HepG2 (cell line): ENCODE measurements at regions not wholly inside any gene's neighbourhood (a gene's known extent, or its start where the extent isn't known, plus 50 kb on each side); places are given as distances from the start of the nearest gene placed in this dataset.

Experiments
- ADNP ChIP-seq: sonication (generic); formaldehyde crosslinking; IDR thresholded peaks from 2 replicates; pipeline ENCODE4 v1.4.0; 2020; ENCODE audit warnings: missing genetic modification reagents
- ATAD3A ChIP-seq: sonication (generic); formaldehyde crosslinking; IDR thresholded peaks from 2 replicates; pipeline ENCODE4 v1.4.0; 2020; ENCODE audit warnings: missing genetic modification reagents
- BRCA1 ChIP-seq: sonication (generic); formaldehyde crosslinking; IDR thresholded peaks from 2 replicates; pipeline ENCODE4 v1.4.0; 2020; ENCODE audit warnings: missing genetic modification reagents
- FOXA3 ChIP-seq: IDR thresholded peaks from 2 replicates; pipeline ENCODE4 v1.6.1; 2016; ENCODE audit warnings: missing genetic modification reagents, missing compliant biosample characterization
- FOXJ3 ChIP-seq: sonication (generic); formaldehyde crosslinking; IDR thresholded peaks from 2 replicates; pipeline ENCODE4 v1.4.0; 2020; ENCODE audit warnings: missing genetic modification reagents, mild to moderate bottlenecking, borderline replicate concordance
- JUNB ChIP-seq: sonication (generic); formaldehyde crosslinking; IDR thresholded peaks from 2 replicates; pipeline ENCODE4 v1.8.0; 2022; ENCODE audit warnings: missing genetic modification reagents, mild to moderate bottlenecking, borderline replicate concordance
- KDM1A ChIP-seq: IDR thresholded peaks from 2 replicates; pipeline ENCODE4 v1.6.1; 2016; ENCODE audit warnings: missing compliant biosample characterization
- MEIS2 ChIP-seq: sonication (generic); formaldehyde crosslinking; IDR thresholded peaks from 2 replicates; pipeline ENCODE4 v1.9.0; 2021; ENCODE audit warnings: mild to moderate bottlenecking, missing genetic modification reagents
- SSRP1 ChIP-seq: IDR thresholded peaks from 2 replicates; pipeline ENCODE4 v1.6.1; 2016; ENCODE audit warnings: control low read depth
- THAP11 ChIP-seq: IDR thresholded peaks from 2 replicates; pipeline ENCODE4 v1.6.1; 2016; ENCODE audit warnings: missing biosample characterization, missing genetic modification reagents
- U2AF2 ChIP-seq: fragments of 200-400 bp; formaldehyde crosslinking; IDR thresholded peaks from 2 replicates; pipeline ENCODE4 v1.6.1; 2017; ENCODE audit warnings: low read depth, mild to moderate bottlenecking, low read length
- ZBTB1 ChIP-seq: sonication (generic); formaldehyde crosslinking; IDR thresholded peaks from 2 replicates; pipeline ENCODE4 v1.4.0; 2020; ENCODE audit warnings: missing genetic modification reagents, borderline replicate concordance
- ZFP41 ChIP-seq: sonication (generic); formaldehyde crosslinking; IDR thresholded peaks from 2 replicates; pipeline ENCODE4 v1.4.0; 2020; ENCODE audit warnings: mild to moderate bottlenecking, missing genetic modification reagents, borderline replicate concordance
- ZFYVE20 ChIP-seq: sonication (generic); formaldehyde crosslinking; IDR thresholded peaks from 2 replicates; pipeline ENCODE4 v1.8.0; 2023; ENCODE audit warnings: low read depth, mild to moderate bottlenecking, moderate library complexity, missing genetic modification reagents, borderline replicate concordance
- ZNF33A ChIP-seq: sonication (generic); formaldehyde crosslinking; IDR thresholded peaks from 2 replicates; pipeline ENCODE4 v1.5.1; 2020; ENCODE audit warnings: missing genetic modification reagents, mild to moderate bottlenecking, moderate library complexity, borderline replicate concordance
- ZNF746 ChIP-seq: sonication (generic); formaldehyde crosslinking; IDR thresholded peaks from 2 replicates; pipeline ENCODE4 v1.8.0; 2022; ENCODE audit warnings: mild to moderate bottlenecking, missing genetic modification reagents
- TF ChIP-seq, protein P1 (sequence below): sonication (generic); formaldehyde crosslinking; conservative IDR thresholded peaks from 2 replicates; pipeline ENCODE4 v1.8.1; 2023; ENCODE audit warnings: missing genetic modification reagents
- TF ChIP-seq, protein P2 (sequence below): sonication (generic); formaldehyde crosslinking; IDR thresholded peaks from 2 replicates; pipeline ENCODE4 v1.4.0; 2020; ENCODE audit warnings: missing genetic modification reagents, borderline replicate concordance
- TF ChIP-seq, protein P3 (sequence below): sonication (generic); formaldehyde crosslinking; IDR thresholded peaks from 2 replicates; pipeline ENCODE4 v1.4.0; 2020; ENCODE audit warnings: missing genetic modification reagents, borderline replicate concordance
- TF ChIP-seq, protein P4 (sequence below): sonication (generic); formaldehyde crosslinking; IDR thresholded peaks from 2 replicates; pipeline ENCODE4 v1.9.0; 2022; ENCODE audit warnings: low read depth, missing genetic modification reagents

DNA sequence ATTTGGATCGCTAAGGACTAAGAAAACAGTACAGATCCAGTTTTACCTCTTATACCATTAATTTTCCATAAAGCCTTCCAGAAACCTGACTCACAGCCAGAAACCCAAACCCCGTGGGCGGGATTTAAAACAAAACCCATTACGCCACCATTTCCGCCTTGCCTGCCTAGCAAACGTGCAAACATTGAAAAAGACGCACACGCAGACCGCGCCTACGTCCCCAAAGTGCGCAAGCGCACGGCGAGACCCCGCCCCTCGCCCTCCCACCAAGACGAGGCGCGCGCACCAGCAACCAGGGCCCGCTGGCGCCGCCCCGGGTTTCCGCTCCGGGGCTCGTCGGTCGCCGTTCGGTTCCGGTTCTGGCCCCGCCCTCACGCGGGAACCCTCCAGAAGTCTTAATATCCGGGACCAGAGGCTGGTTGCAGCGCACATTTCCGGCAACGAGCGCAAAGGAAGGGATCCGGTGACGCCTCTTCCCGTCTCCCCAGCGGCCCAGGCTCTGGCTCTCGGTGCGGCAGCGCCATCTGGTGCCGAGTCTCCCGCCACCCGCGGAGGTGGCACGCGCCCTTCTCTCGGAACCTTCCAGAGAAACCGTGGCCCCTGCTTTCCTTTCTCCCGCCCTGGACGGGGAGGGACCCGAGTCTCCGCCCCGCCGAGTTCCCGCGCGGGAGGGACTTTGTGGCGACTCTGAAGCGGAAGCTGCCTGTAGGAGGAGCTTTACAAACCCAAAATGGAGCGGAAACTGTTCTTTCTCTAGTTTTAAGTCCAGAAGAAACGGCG lies 256.9 kb upstream of the STARD13 start (continued):
- TF ChIP-seq, protein P1, sequence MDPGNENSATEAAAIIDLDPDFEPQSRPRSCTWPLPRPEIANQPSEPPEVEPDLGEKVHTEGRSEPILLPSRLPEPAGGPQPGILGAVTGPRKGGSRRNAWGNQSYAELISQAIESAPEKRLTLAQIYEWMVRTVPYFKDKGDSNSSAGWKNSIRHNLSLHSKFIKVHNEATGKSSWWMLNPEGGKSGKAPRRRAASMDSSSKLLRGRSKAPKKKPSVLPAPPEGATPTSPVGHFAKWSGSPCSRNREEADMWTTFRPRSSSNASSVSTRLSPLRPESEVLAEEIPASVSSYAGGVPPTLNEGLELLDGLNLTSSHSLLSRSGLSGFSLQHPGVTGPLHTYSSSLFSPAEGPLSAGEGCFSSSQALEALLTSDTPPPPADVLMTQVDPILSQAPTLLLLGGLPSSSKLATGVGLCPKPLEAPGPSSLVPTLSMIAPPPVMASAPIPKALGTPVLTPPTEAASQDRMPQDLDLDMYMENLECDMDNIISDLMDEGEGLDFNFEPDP (CRISPR knock-in tag): 0 out of 2 replicates have a peak, but pooled peaks have one; percentile 34
- TF ChIP-seq MEIS2 (CRISPR knock-in tag) (peak; percentile 92; the same call in 1 of the 2 replicates), SSRP1 (no peak), JUNB (CRISPR knock-in tag) (peak; percentile 61; the same call in 1 of the 2 replicates), FOXA3 (peak; percentile 83), ZFYVE20 (CRISPR knock-in tag) (peak; percentile 85; the same call in 1 of the 2 replicates), FOXJ3 (CRISPR knock-in tag) (peak; percentile 92), THAP11 (CRISPR knock-in tag) (peak; percentile 91), ATAD3A (CRISPR knock-in tag) (peak; percentile 84; the same call in 1 of the 2 replicates), ADNP (CRISPR knock-in tag) (no peak), U2AF2 (no peak), ZBTB1 (CRISPR knock-in tag) (no peak), ZNF746 (peak; percentile 95), ZFP41 (CRISPR knock-in tag) (peak; percentile 96; the same call in 1 of the 2 replicates), BRCA1 (CRISPR knock-in tag) (peak; percentile 96), KDM1A (CRISPR knock-in tag) (no peak), ZNF33A (CRISPR knock-in tag) (0 out of 2 replicates have a peak, but pooled peaks have one; percentile 79)
- TF ChIP-seq, protein P2, sequence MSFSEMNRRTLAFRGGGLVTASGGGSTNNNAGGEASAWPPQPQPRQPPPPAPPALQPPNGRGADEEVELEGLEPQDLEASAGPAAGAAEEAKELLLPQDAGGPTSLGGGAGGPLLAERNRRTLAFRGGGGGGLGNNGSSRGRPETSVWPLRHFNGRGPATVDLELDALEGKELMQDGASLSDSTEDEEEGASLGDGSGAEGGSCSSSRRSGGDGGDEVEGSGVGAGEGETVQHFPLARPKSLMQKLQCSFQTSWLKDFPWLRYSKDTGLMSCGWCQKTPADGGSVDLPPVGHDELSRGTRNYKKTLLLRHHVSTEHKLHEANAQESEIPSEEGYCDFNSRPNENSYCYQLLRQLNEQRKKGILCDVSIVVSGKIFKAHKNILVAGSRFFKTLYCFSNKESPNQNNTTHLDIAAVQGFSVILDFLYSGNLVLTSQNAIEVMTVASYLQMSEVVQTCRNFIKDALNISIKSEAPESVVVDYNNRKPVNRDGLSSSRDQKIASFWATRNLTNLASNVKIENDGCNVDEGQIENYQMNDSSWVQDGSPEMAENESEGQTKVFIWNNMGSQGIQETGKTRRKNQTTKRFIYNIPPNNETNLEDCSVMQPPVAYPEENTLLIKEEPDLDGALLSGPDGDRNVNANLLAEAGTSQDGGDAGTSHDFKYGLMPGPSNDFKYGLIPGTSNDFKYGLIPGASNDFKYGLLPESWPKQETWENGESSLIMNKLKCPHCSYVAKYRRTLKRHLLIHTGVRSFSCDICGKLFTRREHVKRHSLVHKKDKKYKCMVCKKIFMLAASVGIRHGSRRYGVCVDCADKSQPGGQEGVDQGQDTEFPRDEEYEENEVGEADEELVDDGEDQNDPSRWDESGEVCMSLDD: no peak
- TF ChIP-seq, protein P3, sequence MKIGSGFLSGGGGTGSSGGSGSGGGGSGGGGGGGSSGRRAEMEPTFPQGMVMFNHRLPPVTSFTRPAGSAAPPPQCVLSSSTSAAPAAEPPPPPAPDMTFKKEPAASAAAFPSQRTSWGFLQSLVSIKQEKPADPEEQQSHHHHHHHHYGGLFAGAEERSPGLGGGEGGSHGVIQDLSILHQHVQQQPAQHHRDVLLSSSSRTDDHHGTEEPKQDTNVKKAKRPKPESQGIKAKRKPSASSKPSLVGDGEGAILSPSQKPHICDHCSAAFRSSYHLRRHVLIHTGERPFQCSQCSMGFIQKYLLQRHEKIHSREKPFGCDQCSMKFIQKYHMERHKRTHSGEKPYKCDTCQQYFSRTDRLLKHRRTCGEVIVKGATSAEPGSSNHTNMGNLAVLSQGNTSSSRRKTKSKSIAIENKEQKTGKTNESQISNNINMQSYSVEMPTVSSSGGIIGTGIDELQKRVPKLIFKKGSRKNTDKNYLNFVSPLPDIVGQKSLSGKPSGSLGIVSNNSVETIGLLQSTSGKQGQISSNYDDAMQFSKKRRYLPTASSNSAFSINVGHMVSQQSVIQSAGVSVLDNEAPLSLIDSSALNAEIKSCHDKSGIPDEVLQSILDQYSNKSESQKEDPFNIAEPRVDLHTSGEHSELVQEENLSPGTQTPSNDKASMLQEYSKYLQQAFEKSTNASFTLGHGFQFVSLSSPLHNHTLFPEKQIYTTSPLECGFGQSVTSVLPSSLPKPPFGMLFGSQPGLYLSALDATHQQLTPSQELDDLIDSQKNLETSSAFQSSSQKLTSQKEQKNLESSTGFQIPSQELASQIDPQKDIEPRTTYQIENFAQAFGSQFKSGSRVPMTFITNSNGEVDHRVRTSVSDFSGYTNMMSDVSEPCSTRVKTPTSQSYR (CRISPR knock-in tag): peak; percentile 54; the same call in 1 of the 2 replicates
- TF ChIP-seq, protein P4, sequence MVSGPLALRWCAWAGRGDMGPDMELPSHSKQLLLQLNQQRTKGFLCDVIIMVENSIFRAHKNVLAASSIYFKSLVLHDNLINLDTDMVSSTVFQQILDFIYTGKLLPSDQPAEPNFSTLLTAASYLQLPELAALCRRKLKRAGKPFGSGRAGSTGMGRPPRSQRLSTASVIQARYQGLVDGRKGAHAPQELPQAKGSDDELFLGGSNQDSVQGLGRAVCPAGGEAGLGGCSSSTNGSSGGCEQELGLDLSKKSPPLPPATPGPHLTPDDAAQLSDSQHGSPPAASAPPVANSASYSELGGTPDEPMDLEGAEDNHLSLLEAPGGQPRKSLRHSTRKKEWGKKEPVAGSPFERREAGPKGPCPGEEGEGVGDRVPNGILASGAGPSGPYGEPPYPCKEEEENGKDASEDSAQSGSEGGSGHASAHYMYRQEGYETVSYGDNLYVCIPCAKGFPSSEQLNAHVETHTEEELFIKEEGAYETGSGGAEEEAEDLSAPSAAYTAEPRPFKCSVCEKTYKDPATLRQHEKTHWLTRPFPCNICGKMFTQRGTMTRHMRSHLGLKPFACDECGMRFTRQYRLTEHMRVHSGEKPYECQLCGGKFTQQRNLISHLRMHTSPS: no peak; the same call in 1 of the 2 replicates
